ENCODE measurements at regions not wholly inside any gene's neighbourhood (a gene's known extent, or its start where the extent isn't known, plus 50 kb on each side); places are given as distances from the start of the nearest gene placed in this dataset.
"Not testable (repeated sequence)": the region's sequence is repeated elsewhere in the genome, so short reads cannot be mapped to it uniquely, and the experiment has no call there.

DNA sequence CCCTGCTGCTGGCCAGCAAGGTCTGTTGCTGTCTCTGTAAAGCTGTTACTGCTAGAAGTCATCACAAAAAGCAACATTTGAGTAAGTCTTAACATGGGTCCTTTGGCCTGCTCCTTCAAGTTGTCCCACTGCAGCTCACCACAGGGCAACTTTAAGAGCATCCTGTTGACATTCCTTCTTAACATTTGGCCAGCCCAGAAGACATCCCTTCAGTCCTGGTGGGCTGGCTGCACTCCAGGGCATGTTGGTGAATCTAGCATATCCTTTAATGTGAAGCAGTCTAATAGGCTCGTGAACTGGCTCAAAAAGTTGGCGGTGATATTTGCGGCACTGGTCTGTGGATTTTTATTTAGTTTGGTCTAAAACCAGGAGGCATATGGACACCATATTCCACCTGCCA lies 92.2 kb upstream of the MAML3 start:
- DNase-seq (ENCODE audit: low read depth): no peak

DNA sequence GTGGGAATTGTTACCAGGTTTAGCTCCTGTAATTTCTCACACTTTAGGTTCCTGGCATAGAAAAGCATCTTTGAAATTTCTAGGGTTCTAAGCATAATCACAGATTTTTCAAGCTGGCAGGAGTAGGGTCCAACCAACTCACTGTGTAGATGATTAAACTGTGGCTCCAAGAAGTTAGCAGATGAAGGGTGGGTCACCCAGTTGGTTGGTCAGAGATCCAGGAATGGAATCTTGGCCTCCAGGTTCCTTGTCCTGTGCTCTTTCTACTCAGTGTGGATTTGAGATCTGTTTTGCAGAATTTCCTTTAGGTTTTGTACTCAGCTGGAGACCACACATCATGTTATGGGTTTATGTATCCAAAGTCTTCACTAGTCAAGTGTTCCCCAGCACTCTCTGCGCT lies 90.3 kb upstream of the MAML3 start:
- no peak for DNase-seq (ENCODE audit: low read depth)

- no peak for DNase-seq (ENCODE audit: low read depth)
Observed at GRCh38 chr4:140243278-140243753, 89.3 kb upstream of the MAML3 start.

- DNase-seq (ENCODE audit: low read depth): no peak
Observed at GRCh38 chr4:140242357-140243277, 88.6 kb upstream of the MAML3 start.

DNA sequence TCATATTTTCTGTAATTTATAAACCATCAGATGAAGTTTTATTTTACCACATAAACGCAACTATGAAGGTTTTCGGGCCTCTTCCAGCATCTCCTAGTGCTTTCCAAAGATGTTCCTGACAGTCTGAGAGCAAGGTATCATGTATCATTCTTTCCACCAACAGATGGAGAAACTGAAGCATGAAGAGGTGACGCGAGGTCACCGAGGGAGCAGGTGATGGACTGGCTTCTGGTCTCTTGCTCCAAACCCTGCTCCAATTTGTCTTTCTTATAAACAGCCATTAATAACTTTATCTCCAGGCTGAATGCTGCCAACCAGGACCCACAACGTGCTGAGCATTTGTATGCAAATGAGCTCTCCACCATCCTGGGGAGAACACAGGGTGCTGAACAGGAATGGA lies 86.3 kb upstream of the MAML3 start:
- no peak for DNase-seq (ENCODE audit: low read depth)

- DNase-seq (ENCODE audit: low read depth): no peak
Observed at GRCh38 chr4:140239311-140239710, 85.3 kb upstream of the MAML3 start.

GRCh38 chr4:140238351-140239056 lies 84.5 kb upstream of the MAML3 start:
- DNase-seq (ENCODE audit: low read depth): no peak

DNA sequence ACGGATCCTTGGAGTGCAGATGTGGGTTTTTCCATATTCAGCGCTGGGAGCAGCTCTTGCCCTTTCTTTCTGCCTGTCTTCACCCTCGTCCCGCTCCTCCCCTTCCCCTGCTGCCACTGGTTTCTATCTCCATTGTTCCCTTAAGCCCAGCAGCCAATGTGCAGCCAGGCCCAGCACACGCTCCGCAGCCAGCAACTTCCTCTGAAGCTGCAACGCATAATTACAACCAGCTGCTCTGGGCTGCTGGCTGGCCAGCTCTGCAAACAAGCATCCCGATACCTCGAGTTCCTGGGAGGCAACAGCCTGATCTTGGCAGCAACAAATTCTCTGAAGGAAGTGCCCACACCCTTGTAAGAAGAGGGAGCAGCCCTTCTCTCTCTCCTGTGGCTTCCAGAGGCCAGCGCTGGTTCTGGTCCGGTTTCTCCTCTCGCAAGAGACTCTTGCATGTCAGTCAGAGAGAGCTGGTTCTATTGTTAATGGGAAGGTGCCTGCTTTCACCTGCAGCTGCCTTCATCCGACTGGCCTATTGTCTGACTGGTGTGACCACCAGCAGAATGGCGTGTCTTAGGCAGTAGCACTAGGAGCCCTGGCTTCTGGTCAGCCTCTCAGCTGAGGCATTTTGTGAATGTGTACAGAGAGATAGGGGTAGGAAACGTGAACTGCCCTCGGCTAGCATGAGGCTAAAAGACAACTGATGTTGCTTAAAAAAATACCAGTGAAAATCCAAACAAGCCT lies 83.8 kb upstream of the MAML3 start:
- DNase-seq (ENCODE audit: low read depth): no peak

DNA sequence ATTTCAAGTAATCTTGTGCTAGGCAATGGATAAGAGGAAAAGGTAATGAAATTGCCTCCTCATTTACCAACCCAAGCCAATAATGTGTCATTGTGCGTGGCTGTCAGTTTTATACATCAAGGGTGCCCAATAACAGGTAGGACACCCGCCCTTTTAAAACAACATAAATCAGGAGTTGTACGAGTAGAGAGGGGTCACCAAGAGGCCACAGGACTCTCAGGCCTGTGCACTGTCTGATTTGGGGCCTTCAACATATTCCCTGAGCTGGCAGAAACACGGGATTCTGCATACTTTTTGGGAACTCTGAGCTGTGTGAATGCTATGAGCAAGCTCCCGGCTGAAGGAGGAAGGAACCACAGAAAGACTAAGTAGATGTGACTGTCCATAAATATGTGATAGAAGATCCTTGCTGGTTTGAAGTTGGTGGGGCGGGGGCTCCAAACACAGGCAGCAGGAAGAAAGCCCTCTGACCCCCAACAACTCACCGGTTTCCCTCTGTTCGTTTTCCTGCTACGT lies 82.7 kb upstream of the MAML3 start:
- no peak for DNase-seq (ENCODE audit: low read depth)

DNA sequence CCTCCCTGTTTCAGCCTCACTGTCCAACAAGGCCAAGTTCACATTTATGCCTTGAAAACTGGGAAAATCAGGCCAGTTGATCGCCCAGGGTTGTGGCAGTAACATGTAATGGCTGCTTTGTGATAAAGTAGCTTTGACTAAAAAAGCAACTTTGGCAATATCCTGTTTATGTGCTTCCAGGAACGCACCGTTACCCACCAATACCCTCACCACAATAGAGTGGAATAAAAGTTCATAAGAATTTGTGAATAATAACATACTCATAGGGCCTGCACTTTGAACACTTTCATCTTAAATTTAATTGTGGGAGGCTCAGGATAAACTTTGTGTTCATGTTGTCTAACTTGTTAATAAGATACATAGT lies 80.7 kb upstream of the MAML3 start:
- DNase-seq (ENCODE audit: low read depth): no peak

DNA sequence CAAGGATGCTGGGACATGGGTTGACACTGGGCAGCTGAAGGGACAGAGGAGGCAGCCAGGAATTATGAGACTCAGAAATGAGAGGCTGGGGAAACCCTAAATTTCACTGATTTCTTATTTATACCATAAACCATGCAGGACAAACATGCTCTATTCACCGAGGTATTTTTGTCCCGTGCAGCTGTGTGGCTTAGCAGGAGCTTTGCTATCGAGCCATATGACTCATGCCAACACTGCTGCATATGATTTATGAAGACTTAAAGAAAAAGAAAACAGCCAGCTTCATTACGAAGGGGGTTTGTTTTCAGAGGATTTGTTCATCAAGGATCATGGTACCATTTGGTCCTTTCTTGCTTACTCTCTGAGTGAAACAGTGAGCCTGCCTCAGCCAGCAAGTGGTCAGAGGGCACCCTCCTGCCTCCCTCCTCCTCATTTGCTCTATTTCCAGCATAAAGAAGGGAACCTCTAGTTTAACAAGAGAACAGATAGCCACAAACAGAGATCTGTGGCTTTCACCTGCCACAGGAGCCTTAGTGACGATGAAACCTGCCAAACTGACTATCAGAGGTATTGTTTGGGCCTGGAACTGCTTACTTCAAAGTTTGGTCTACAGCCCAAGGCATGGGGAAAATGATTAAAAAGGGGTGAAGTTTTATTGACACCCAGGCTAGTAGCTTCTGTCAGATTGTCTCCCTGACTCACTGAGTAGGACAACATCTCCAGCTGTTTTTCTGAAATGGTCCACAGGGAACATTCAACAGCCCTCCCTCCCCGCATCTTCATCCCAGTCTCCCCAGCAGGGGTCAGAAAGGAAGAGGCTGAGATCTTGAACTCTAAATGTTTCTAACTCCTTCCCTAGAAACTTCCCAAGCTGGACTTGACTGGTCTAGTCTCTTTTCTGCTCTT lies 80.1 kb upstream of the MAML3 start:
- DNase-seq (ENCODE audit: low read depth): no peak

GRCh38 chr4:140229881-140230280 lies 75.9 kb upstream of the MAML3 start:
- no peak for DNase-seq (ENCODE audit: low read depth)

GRCh38 chr4:140227286-140227685 lies 73.3 kb upstream of the MAML3 start:
- DNase-seq (ENCODE audit: low read depth): no peak

DNA sequence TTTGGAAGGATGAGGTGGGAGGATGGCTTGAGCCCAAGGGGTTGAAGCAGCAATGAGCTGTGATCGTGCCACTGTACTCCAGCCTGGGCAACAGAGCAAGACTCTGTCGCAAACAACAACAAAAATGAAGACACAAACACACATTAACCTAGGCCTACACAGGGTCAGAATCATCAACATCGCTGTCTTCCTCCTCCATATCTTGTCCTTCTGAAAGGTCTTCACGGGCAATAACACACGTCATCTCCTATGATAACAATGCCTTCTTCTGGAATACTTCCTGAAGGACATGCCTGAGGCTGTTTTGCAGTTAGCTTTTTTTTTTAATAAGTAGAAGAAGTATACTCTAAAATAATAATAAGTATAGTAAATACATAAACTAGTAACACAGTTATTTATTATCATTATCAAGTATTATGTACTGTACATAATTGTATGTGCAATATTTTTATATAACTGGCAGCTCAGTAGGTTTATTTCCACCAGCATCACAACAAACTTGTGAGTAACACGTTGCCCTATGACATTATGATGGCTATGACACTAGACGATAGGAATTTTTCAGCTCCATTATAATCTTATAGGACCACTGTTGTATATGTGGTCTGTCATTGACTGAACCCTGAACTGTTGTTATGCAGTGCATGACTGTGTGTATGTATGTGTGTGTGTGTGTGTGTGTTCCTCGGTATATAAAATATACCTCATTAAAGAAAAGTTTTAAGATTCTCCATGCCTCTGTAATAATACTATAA lies 69.2 kb upstream of the MAML3 start:
- DNase-seq (ENCODE audit: low read depth): no peak

DNA sequence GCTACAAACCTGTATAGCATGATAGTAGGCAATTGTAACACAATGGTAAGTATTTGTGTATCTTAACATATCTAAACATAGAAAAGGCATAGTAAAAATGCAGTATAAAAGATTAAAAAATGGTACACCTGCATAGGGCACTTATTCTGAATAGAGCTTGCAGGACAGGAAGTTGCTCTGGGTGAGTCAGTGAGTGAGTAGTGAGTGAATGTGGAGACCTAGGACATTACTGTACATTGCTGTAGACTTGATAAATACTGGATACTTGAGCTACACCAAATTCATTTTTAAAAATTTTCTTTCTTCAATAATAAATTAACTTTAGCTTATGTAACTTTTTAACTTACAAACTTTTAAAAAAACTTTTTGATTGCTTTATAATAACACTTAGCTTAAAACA lies 68.2 kb upstream of the MAML3 start:
- DNase-seq (ENCODE audit: low read depth): no peak

- DNase-seq (ENCODE audit: low read depth): no peak
Observed at GRCh38 chr4:140220058-140220457, 66.1 kb upstream of the MAML3 start.

DNA sequence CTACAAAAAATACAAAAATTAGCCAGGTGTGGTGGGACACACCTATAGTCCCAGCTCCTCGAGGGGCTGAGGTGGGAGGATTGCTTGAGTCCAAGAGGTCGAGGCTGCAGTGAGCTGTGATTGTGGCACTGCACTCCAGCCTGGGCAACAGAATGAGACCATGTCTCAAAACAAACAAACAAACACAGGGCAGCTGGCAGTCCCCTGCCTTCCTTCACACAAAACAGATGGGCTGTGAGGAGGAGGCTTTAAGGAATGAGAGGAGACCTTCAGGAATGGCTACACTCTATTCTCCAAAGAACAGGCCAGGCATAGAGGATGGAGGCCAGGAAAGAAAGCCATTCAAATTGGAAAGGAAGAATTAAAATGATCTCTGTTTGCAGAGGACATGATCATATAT lies 65.6 kb upstream of the MAML3 start:
- no peak for DNase-seq (ENCODE audit: low read depth)

DNA sequence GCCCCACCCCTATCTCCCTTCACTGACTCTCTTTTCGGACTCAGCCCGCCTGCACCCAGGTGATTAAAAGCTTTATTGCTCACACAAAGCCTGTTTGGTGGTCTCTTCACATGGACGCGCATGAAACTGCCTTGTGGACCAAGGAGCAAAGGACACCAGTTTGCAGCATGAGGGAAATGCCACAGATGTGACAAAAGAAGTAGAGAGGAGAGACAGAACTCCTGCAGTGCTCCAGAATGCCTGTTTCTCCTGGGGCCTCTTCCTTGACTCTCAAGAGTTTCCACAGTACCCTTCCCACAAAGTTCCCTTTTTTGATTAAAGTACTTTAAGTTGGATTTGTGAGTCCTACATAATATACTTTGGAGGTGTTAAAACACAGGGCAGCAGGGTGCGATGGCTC lies 65.1 kb upstream of the MAML3 start:
- DNase-seq (ENCODE audit: low read depth): not testable (repeated sequence)

- no peak for DNase-seq (ENCODE audit: low read depth)
Observed at GRCh38 chr4:140213749-140214148, 59.8 kb upstream of the MAML3 start.

GRCh38 chr4:140213116-140213515 lies 59.1 kb upstream of the MAML3 start:
- no peak for DNase-seq (ENCODE audit: low read depth)

- DNase-seq (ENCODE audit: low read depth): no peak
Observed at GRCh38 chr4:140212646-140213045, 58.7 kb upstream of the MAML3 start.

All from activated T-helper 9 cell treated with anti-CD3 and anti-CD28 coated beads, Interleukin-2, amount 50 U/mL, for 16 hours (primary cell).